SH-SY5Y (cell line): ENCODE measurements at regions not wholly inside any gene's neighbourhood (a gene's known extent, or its start where the extent isn't known, plus 50 kb on each side); places are given as distances from the start of the nearest gene placed in this dataset.

Experiments used
- GATA2 ChIP-seq: IDR thresholded peaks from 2 replicates; pipeline ENCODE4 v1.6.1; 2011; ENCODE audit warnings: mild to moderate bottlenecking, low read depth, low read length
- GATA3 ChIP-seq: IDR thresholded peaks from 2 replicates; pipeline ENCODE4 v1.6.1; 2011; ENCODE audit warnings: low read depth, mild to moderate bottlenecking, low read length, moderate library complexity

DNA sequence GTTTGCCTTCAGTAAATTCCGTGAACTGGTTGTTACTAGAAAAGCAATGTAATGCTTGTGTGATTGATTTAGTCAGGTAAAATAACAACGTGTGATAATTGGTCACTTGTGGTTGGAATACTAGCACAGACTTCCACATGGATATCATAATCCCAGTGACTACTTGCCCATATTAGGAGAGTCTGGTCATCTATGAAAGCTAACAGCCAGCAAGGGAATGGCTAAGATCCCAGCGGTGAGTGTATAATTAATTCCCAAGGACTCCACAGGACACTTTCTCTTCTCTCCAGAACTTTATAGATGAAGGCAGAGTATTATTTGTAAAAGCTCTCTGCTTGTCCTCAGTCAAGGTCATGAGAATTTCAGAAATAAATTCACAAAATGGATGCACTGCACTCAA, 662.6 kb upstream of the TEX47 start:
- TF ChIP-seq GATA3 (no peak), GATA2 (no peak)
